GM12874 (cell line): ENCODE measurements at regions not wholly inside any gene's neighbourhood (a gene's known extent, or its start where the extent isn't known, plus 50 kb on each side); places are given as distances from the start of the nearest gene placed in this dataset.

Experiments used
- TF ChIP-seq, protein P1 (sequence below): IDR thresholded peaks from 2 replicates; pipeline ENCODE4 v1.5.1; 2011; ENCODE audit warnings: low read depth, mild to moderate bottlenecking, control low read depth, low read length, moderate library complexity; ENCODE audit not compliant: insufficient read depth

DNA sequence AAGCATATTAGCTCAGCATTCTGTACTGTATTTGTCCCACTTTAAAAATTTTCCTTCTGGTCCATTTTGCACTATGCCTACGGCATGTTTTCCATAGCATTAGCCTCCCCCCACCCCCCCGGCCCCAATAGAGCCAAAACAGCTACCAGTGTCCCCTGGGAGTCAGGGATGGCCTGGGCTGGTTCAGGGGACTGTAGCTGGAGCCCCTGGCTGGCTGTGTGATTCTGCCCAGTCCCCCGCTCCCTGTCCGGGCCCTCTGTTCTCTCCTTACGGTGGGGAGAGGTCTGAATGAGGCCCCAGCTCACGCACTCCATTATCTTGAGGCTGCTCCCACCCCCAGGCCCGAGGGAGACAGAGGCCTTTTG lies 70.1 kb downstream of the KLF15 start:
- TF ChIP-seq, protein P1, sequence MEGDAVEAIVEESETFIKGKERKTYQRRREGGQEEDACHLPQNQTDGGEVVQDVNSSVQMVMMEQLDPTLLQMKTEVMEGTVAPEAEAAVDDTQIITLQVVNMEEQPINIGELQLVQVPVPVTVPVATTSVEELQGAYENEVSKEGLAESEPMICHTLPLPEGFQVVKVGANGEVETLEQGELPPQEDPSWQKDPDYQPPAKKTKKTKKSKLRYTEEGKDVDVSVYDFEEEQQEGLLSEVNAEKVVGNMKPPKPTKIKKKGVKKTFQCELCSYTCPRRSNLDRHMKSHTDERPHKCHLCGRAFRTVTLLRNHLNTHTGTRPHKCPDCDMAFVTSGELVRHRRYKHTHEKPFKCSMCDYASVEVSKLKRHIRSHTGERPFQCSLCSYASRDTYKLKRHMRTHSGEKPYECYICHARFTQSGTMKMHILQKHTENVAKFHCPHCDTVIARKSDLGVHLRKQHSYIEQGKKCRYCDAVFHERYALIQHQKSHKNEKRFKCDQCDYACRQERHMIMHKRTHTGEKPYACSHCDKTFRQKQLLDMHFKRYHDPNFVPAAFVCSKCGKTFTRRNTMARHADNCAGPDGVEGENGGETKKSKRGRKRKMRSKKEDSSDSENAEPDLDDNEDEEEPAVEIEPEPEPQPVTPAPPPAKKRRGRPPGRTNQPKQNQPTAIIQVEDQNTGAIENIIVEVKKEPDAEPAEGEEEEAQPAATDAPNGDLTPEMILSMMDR = no peak

DNA sequence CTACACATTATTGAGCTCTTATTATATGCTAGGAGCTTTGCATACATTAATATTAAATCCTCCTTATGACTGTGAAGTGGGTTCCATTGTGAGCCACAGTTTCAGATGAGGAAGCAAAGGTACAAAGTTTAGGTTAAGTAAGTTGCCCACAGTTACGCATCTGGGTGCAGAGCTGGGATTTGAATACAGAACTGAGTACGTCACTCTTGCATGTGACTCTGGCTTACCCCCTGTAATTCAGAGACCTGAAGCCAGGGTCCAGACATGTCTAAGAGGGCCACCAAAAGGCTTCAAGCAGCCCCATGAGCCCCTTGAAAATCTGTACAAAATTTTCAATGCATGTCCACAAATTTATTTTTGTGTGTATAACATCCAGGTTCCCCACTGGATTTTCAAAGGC lies 71.8 kb downstream of the KLF15 start:
- TF ChIP-seq, protein P1 = no peak

DNA sequence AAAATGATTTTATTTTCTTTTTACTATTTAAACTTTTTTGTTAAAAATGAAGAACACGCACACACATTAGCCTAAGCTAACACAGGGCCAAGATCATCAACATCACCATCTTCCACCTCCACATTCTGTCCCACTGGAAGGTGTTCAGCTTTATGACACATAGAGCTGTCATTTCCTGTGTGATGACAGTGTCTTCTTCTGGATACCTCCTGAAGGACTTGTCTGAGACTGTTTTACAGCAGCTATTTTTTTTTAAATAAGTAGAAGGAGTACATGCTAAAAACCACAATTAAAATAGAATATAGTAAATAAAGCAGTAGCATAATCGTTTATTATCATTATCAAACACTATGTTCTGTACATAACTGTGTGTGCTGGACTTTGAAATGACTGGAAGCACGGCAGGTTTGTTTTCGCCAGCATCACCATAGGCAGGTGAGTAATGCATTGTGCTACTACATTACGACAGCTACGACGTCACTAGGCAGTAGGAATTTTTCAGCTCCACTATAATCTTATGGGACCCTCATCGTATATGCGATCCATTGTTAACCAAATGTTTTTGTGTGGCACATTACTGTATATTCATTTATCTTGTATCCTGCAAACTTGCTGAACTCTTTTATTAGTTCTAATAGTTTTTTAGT lies 72.8 kb downstream of the KLF15 start:
- TF ChIP-seq, protein P1 = no peak

DNA sequence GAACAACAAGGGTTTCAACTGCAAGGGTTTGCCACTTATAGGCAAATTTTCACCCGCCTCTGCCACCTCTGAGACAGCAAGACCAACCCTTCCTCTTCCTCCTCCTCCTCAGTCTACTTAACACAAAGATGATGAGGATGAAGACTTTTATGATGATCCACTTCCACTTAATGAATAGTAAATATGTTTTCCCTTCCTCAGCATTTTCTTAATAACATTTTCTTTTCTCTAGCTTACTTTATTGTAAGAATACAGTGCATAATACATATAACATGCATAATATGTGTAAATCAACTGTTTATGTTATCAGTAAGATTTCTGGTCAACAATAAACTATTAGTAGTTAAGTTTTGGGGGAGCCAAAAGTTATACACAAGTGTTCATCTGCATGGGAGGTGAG lies 77.4 kb downstream of the KLF15 start:
- TF ChIP-seq, protein P1 = no peak

DNA sequence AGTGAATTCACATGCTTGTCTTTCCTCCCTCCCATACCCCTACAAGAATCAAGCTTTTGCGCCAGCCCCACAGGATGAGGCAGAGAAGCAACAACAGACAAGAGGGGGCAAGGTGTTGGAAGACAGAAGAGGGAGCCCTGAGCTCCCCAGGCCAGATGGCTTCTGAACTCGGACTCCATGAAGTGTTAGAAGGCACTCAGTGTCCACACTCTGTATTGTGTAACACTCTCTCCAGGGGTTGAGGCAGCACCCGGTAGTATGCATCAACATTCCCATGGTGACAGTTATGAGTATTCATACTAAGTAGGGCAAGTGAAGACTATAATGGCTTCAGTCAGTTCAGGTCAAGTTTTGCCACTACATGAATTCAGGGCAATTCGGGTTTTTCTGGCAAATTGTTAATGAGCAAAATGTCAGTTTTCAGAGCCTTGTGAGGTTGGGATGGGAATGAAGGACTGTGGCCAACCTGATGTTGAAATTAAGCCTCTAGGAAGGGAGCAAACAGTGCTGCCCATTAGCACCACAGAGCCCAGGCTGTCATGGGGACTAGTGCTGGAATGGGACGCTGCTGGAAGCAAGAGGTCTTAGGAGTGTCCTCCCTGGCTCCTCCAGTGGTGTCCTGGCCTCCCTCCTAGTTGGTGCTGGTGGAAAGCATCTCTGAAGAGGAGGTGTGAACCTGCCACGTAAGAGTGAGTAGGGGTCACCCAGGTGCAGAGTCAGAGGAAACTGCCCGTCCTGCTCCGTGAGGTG lies 79.4 kb downstream of the KLF15 start:
- TF ChIP-seq, protein P1 = no peak

DNA sequence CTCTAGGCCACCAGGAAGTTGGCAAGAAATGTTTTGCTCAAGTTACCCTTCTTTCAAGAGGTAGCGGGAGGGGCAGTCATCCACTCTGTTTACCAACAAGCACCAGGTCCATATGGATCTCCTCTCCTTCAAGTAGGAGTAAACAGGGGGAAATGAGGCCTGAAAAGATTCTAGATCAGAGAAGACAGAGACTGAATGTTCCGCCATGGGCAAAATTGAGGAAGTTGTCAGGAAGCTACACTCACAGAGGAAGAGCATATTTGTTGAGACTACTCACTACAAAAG lies 81.6 kb downstream of the KLF15 start:
- TF ChIP-seq, protein P1 = no peak

DNA sequence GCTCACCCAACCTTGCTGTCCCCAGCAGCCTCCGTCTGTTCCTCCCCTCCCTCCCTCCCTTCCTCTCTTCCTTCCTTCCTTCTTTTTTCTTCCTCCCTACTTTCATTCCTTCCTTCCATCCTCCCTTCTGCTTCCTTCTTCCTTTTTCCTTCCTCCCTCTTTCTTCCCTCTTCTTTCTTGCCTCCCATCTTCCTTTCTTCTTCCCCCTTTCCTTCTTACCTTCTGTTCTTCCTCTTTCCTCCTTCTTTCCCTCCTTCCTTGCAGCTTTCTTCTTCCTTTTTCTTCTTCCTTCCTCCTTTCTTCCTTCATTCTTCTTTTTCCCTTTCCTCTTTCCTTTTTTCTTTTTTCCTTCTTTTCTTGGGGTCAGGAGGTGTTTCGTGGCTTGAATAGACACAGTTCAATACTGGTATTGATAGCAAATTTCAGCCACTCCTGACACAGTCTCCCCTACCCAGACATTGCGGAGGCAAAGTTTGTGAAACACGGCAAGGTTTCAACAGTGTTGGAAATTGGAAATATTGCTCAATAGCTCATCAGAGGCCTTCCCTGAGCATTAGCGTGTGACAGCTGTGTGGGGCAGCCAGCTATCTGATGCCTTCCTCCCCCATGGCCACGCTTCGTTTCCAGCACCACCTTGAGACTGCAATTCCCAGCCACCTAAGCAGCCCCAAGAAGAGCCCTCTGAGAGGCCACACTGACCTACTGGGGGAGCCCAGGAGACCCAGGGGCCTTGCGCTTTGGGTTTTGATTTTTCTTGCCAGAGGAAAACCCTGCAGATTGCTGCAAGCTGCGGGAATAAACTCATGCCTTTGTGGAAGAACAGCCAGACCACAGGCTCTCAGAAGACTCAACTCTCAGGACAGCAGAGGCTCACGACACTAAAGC lies 82.2 kb downstream of the KLF15 start:
- TF ChIP-seq, protein P1 = no peak
